Karpas-422 (cell line): ENCODE measurements at regions not wholly inside any gene's neighbourhood (a gene's known extent, or its start where the extent isn't known, plus 50 kb on each side); places are given as distances from the start of the nearest gene placed in this dataset.
A peak's percentile ranks its signal among the peaks of the same experiment; 100 is the strongest.

Experiments used
- DNase-seq: peaks from one replicate; pipeline ENCODE4 v3.0.0-alpha.2; 2015
- H2AFZ ChIP-seq: fragments of 200-600 bp; sonication (generic); 2 replicates; pipeline ENCODE4 v1.6.1; 2014; ENCODE audit warnings: antibody characterized with exemption, low read length, mixed read lengths
- H3K27ac ChIP-seq: fragments of 200-600 bp; sonication (generic); 2 replicates; pipeline ENCODE4 v1.5.1; 2014; ENCODE audit warnings: mild to moderate bottlenecking, low read length, moderate library complexity
- H3K27me3 ChIP-seq: fragments of 200-600 bp; sonication (generic); 2 replicates; pipeline ENCODE4 v1.6.1; 2014; ENCODE audit warnings: low read length, mixed read lengths
- H3K36me3 ChIP-seq: fragments of 200-600 bp; sonication (generic); 2 replicates; pipeline ENCODE4 v1.6.1; 2014; ENCODE audit warnings: low read length, mixed read lengths; ENCODE audit not compliant: insufficient read depth
- H3K4me1 ChIP-seq: fragments of 200-600 bp; sonication (generic); 2 replicates; pipeline ENCODE4 v1.6.1; 2014; ENCODE audit warnings: mild to moderate bottlenecking, low read length, mixed read lengths
- H3K4me2 ChIP-seq: fragments of 200-600 bp; sonication (generic); 2 replicates; pipeline ENCODE4 v1.6.1; 2014; ENCODE audit warnings: low read length, low read depth, mild to moderate bottlenecking; ENCODE audit not compliant: poor library complexity, severe bottlenecking
- H3K4me3 ChIP-seq: fragments of 200-600 bp; sonication (generic); 2 replicates; pipeline ENCODE4 v1.5.1; 2014; ENCODE audit warnings: mild to moderate bottlenecking, antibody characterized with exemption, low read length, mixed read lengths
- H3K79me2 ChIP-seq: fragments of 200-600 bp; sonication (generic); 2 replicates; pipeline ENCODE4 v1.6.1; 2014; ENCODE audit warnings: mild to moderate bottlenecking, low read length, mixed read lengths
- H3K9ac ChIP-seq: fragments of 200-600 bp; sonication (generic); 2 replicates; pipeline ENCODE4 v1.6.0; 2014; ENCODE audit warnings: low read length
- H3K9me2 ChIP-seq: fragments of 200-600 bp; sonication (generic), shearing (Covaris generic); replicated peaks from 2 replicates; pipeline ENCODE4 v1.6.0; 2014; ENCODE audit warnings: mild to moderate bottlenecking, low read length, moderate library complexity; ENCODE audit not compliant: insufficient read depth
- H3K9me3 ChIP-seq: fragments of 300-700, 200-600 bp; sonication (generic); 2 replicates; pipeline ENCODE4 v1.6.1; 2014; ENCODE audit warnings: low read length, mixed read lengths
- H4K20me1 ChIP-seq: fragments of 200-600 bp; sonication (generic); 2 replicates; pipeline ENCODE4 v1.6.1; 2014; ENCODE audit warnings: mild to moderate bottlenecking, antibody characterized with exemption, low read length, low read depth; ENCODE audit not compliant: insufficient read depth

- no peak overlapping the region for H3K4me3 ChIP-seq
- peaks cover 21% of the 10 kb centered on the region for H3K9me3 ChIP-seq
- H3K79me2 ChIP-seq: no peaks in the 10 kb centered on the region
- peaks cover 11% of the 10 kb centered on the region; the same call in 1 of the 2 replicates for H3K36me3 ChIP-seq
- peaks cover 13% of the 10 kb centered on the region for H3K4me1 ChIP-seq
- DNase-seq: peak; percentile 54
- H3K9me2 ChIP-seq: no peaks in the 10 kb centered on the region
- no peaks in the 10 kb centered on the region for H3K27me3 ChIP-seq
- no peak overlapping the region for H3K9ac ChIP-seq
- H2AFZ ChIP-seq: peak overlapping the region; percentile 81
- no peak overlapping the region for H3K4me2 ChIP-seq
- H4K20me1 ChIP-seq: no peaks in the 10 kb centered on the region
- H3K27ac ChIP-seq: no peak overlapping the region
Measured at GRCh38 chr2:126059379-126059778, 596.6 kb upstream of the GYPC start.

- Histone ChIP-seq H3K9me3 (no peaks in the 10 kb centered on the region), H4K20me1 (no peaks in the 10 kb centered on the region), H3K9me2 (no peaks in the 10 kb centered on the region), H3K36me3 (no peaks in the 10 kb centered on the region), H3K27ac (no peak overlapping the region), H3K9ac (no peak overlapping the region), H3K79me2 (no peaks in the 10 kb centered on the region), H3K27me3 (no peaks in the 10 kb centered on the region), H3K4me2 (no peak overlapping the region), H3K4me1 (no peaks in the 10 kb centered on the region), H3K4me3 (no peak overlapping the region), H2AFZ (no peak overlapping the region)
- DNase-seq: no peak
Measured at GRCh38 chr2:126085011-126085795, 570.8 kb upstream of the GYPC start.

DNA sequence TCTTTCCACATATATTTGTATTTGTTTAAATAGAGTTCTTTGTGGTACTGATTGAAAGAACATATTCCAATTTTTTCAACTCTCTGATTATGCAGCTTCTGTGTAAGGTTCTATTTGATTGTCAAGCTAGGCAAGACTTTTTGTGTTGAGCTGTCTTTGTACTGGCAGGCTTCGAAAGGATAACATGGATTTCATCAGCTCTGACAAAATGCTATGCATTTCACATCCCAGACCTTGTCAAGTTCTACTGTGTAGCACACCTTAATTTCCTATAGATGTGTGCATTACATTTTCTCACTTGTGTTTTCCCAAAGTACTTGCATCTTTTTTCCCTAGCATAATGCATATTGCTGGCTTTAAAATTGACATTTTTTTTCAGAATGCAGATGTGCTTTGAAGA lies 555.0 kb upstream of the GYPC start:
- Histone ChIP-seq H3K36me3 (no peaks in the 10 kb centered on the region), H4K20me1 (no peaks in the 10 kb centered on the region), H3K4me1 (peaks cover 18% of the 10 kb centered on the region), H3K9me2 (no peaks in the 10 kb centered on the region), H2AFZ (no peak overlapping the region), H3K27me3 (no peaks in the 10 kb centered on the region), H3K4me3 (no peak overlapping the region), H3K27ac (no peak overlapping the region), H3K9me3 (no peaks in the 10 kb centered on the region), H3K4me2 (no peak overlapping the region), H3K9ac (no peak overlapping the region), H3K79me2 (no peaks in the 10 kb centered on the region)
- DNase-seq: no peak

GRCh38 chr2:126106006-126106405 lies 550.0 kb upstream of the GYPC start:
- no peaks in the 10 kb centered on the region for H4K20me1 ChIP-seq
- H3K9me3 ChIP-seq: no peaks in the 10 kb centered on the region
- peaks cover 13% of the 10 kb centered on the region for H3K4me1 ChIP-seq
- no peak for DNase-seq
- H3K9ac ChIP-seq: no peak overlapping the region
- peak overlapping the region; percentile 14; the same call in 1 of the 2 replicates for H2AFZ ChIP-seq
- H3K79me2 ChIP-seq: no peaks in the 10 kb centered on the region
- no peaks in the 10 kb centered on the region for H3K36me3 ChIP-seq
- H3K27me3 ChIP-seq: no peaks in the 10 kb centered on the region
- no peak overlapping the region for H3K4me2 ChIP-seq
- no peak overlapping the region for H3K4me3 ChIP-seq
- no peak overlapping the region for H3K27ac ChIP-seq
- H3K9me2 ChIP-seq: no peaks in the 10 kb centered on the region

DNA sequence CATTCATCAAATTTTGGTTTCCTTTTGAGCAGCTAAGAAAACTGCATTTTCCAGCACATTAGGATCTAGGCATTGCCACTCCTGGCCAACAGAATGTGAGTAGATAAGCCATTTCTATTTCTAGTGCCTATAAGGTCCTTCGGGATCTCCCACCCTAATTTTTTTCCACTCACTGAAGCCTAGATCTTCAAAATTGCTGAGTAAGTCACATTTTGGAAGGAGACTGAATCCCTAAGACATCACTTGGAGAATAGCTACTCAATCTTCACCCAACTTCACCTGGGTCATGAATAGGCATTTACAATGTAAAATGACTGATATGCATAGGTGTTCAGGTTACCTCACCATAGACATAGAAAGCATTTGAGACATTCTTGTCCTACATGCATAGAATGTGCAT lies 548.1 kb upstream of the GYPC start:
- no peak overlapping the region for H3K4me3 ChIP-seq
- no peaks in the 10 kb centered on the region for H4K20me1 ChIP-seq
- H3K79me2 ChIP-seq: no peaks in the 10 kb centered on the region

GRCh38 chr2:126115975-126116374 lies 540.0 kb upstream of the GYPC start:
- Histone ChIP-seq H3K9ac (no peak overlapping the region), H3K9me2 (no peaks in the 10 kb centered on the region), H3K27ac (no peak overlapping the region), H3K4me2 (no peak overlapping the region), H3K4me3 (no peak overlapping the region), H3K9me3 (no peaks in the 10 kb centered on the region), H3K27me3 (no peaks in the 10 kb centered on the region), H3K79me2 (no peaks in the 10 kb centered on the region), H3K36me3 (no peaks in the 10 kb centered on the region), H3K4me1 (no peaks in the 10 kb centered on the region), H4K20me1 (no peaks in the 10 kb centered on the region), H2AFZ (no peak overlapping the region)
- DNase-seq: no peak

More for the DNA sequence above, 548.1 kb upstream of the GYPC start:
- Histone ChIP-seq H3K36me3 (no peaks in the 10 kb centered on the region), H3K4me2 (no peak overlapping the region), H3K9me3 (no peaks in the 10 kb centered on the region), H3K9ac (no peak overlapping the region), H3K4me1 (peaks cover 13% of the 10 kb centered on the region), H3K27ac (no peak overlapping the region), H3K27me3 (no peaks in the 10 kb centered on the region), H2AFZ (no peak overlapping the region), H3K9me2 (no peaks in the 10 kb centered on the region)
- no peak for DNase-seq

DNA sequence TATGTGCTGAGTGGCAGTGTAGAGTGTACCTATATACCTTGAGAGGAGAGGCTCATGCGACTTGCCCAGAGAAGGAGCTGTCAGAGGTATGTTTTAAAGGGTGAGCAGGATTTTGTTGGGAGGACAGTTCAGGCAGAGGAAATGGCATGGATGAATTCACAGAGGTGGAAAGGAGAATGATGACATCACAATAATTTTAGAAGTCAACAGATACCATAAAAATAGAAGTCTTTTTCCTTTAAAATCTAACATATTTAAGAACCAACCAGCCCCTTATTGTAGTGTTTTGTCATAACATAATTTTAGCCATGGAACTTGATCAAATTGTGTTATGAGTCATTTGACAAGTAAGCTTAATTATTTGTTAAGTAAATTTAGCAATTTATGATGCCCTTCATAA lies 538.1 kb upstream of the GYPC start:
- no peaks in the 10 kb centered on the region for H3K79me2 ChIP-seq
- no peaks in the 10 kb centered on the region for H3K27me3 ChIP-seq
- H3K27ac ChIP-seq: no peak overlapping the region
- no peak overlapping the region for H3K9ac ChIP-seq
- H2AFZ ChIP-seq: no peak overlapping the region
- H3K9me2 ChIP-seq: no peaks in the 10 kb centered on the region
- DNase-seq: no peak
- H3K9me3 ChIP-seq: no peaks in the 10 kb centered on the region
- no peak overlapping the region for H3K4me2 ChIP-seq
- no peaks in the 10 kb centered on the region for H4K20me1 ChIP-seq
- no peaks in the 10 kb centered on the region for H3K36me3 ChIP-seq
- H3K4me1 ChIP-seq: no peaks in the 10 kb centered on the region
- no peak overlapping the region for H3K4me3 ChIP-seq

- H3K4me2 ChIP-seq: no peak overlapping the region
- no peaks in the 10 kb centered on the region for H3K9me2 ChIP-seq
- H3K36me3 ChIP-seq: no peaks in the 10 kb centered on the region
- no peak overlapping the region; the same call in 1 of the 2 replicates for H2AFZ ChIP-seq
- H3K4me3 ChIP-seq: no peak overlapping the region
- peaks cover 3% of the 10 kb centered on the region; the same call in 1 of the 2 replicates for H3K4me1 ChIP-seq
- no peaks in the 10 kb centered on the region for H4K20me1 ChIP-seq
- no peaks in the 10 kb centered on the region for H3K27me3 ChIP-seq
- H3K9ac ChIP-seq: no peak overlapping the region
- H3K9me3 ChIP-seq: no peaks in the 10 kb centered on the region
- no peak for DNase-seq
- H3K27ac ChIP-seq: no peak overlapping the region
- H3K79me2 ChIP-seq: no peaks in the 10 kb centered on the region
Measured at GRCh38 chr2:126145752-126146151, 510.2 kb upstream of the GYPC start.
